CD4-positive, alpha-beta T cell treated with Interleukin-17A for 1 hour (primary cell): ENCODE measurements at regions not wholly inside any gene's neighbourhood (a gene's known extent, or its start where the extent isn't known, plus 50 kb on each side); places are given as distances from the start of the nearest gene placed in this dataset.
"Not testable (repeated sequence)": the region's sequence is repeated elsewhere in the genome, so short reads cannot be mapped to it uniquely, and the experiment has no call there.

Experiments
- DNase-seq: peaks from one replicate; pipeline ENCODE4 v3.0.0-alpha.2; 2020

- DNase-seq, result no peak
Observed at GRCh38 chr2:192615105-192615504, 420.4 kb upstream of the TMEFF2 start.

GRCh38 chr2:192604295-192604694, 409.6 kb upstream of the TMEFF2 start:
- DNase-seq, result no peak

GRCh38 chr2:192598649-192599048, 403.9 kb upstream of the TMEFF2 start:
- DNase-seq, result not testable (repeated sequence)

GRCh38 chr2:192593561-192593960, 398.8 kb upstream of the TMEFF2 start:
- DNase-seq, result no peak

- DNase-seq, result no peak
Observed at GRCh38 chr2:192591617-192592016, 396.9 kb upstream of the TMEFF2 start.

- DNase-seq, result no peak
Observed at GRCh38 chr2:192585418-192585817, 390.7 kb upstream of the TMEFF2 start.

- no peak for DNase-seq
Observed at GRCh38 chr2:192584976-192585375, 390.2 kb upstream of the TMEFF2 start.

- DNase-seq, result no peak
Observed at GRCh38 chr2:192579965-192580700, 385.4 kb upstream of the TMEFF2 start.

- no peak for DNase-seq
Observed at GRCh38 chr2:192578780-192579179, 384.0 kb upstream of the TMEFF2 start.

- DNase-seq, result no peak
Observed at GRCh38 chr2:192577706-192578105, 383.0 kb upstream of the TMEFF2 start.

- no peak for DNase-seq
Observed at GRCh38 chr2:192574552-192574951, 379.8 kb upstream of the TMEFF2 start.

- no peak for DNase-seq
Observed at GRCh38 chr2:192571636-192572035, 376.9 kb upstream of the TMEFF2 start.

GRCh38 chr2:192570788-192571187, 376.1 kb upstream of the TMEFF2 start:
- DNase-seq, result no peak

GRCh38 chr2:192566863-192567262, 372.1 kb upstream of the TMEFF2 start:
- no peak for DNase-seq

GRCh38 chr2:192560326-192560725, 365.6 kb upstream of the TMEFF2 start:
- DNase-seq, result no peak

GRCh38 chr2:192559587-192559986, 364.9 kb upstream of the TMEFF2 start:
- DNase-seq, result no peak

- no peak for DNase-seq
Observed at GRCh38 chr2:192558637-192559036, 363.9 kb upstream of the TMEFF2 start.

- DNase-seq, result no peak
Observed at GRCh38 chr2:192555740-192556139, 361.0 kb upstream of the TMEFF2 start.

GRCh38 chr2:192551760-192552159, 357.0 kb upstream of the TMEFF2 start:
- DNase-seq, result no peak

GRCh38 chr2:192546565-192546964, 351.8 kb upstream of the TMEFF2 start:
- no peak for DNase-seq

GRCh38 chr2:192544371-192544955, 349.7 kb upstream of the TMEFF2 start:
- DNase-seq, result no peak

- DNase-seq, result not testable (repeated sequence)
Observed at GRCh38 chr2:192542148-192543066, 347.7 kb upstream of the TMEFF2 start.

- no peak for DNase-seq
Observed at GRCh38 chr2:192539306-192539705, 344.6 kb upstream of the TMEFF2 start.
